Astrocyte of the cerebellum (primary cell): ENCODE measurements at regions not wholly inside any gene's neighbourhood (a gene's known extent, or its start where the extent isn't known, plus 50 kb on each side); places are given as distances from the start of the nearest gene placed in this dataset.

ENCODE experiments used
- DNase-seq: peaks from one replicate; pipeline ENCODE4 v3.0.0-alpha.2; 2011; ENCODE audit warnings: low read depth
- H3K4me3 ChIP-seq: 2 replicates; pipeline ENCODE4 v1.5.1; 2011; ENCODE audit warnings: mild to moderate bottlenecking, low read depth, low read length, moderate library complexity
- CTCF ChIP-seq: IDR thresholded peaks from 2 replicates; pipeline ENCODE4 v1.5.1; 2012; ENCODE audit warnings: low read length, low read depth, moderate library complexity, mild to moderate bottlenecking; ENCODE audit errors: missing control alignments
- in situ Hi-C: cut with HindIII; loops from 2 replicates; pipeline ENCODE4 v1.10.0; 2017; ENCODE audit warnings: low sequenced_read_pairs

GRCh38 chr10:29922892-29923291 lies 136.5 kb downstream of the JCAD start:
- DNase-seq: no peak
- no peak for TF ChIP-seq CTCF
- in situ Hi-C loops: no loop called here

GRCh38 chr10:29922226-29922625 lies 137.2 kb downstream of the JCAD start:
- in situ Hi-C loops: no loop called here
- no peak overlapping the region for H3K4me3 ChIP-seq
- TF ChIP-seq CTCF: no peak
- no peak for DNase-seq

More at GRCh38 chr10:29922892-29923291, 136.5 kb downstream of the JCAD start:
- H3K4me3 ChIP-seq: no peak overlapping the region

GRCh38 chr10:29921071-29921446 lies 138.3 kb downstream of the JCAD start:
- DNase-seq: no peak
- H3K4me3 ChIP-seq: no peak overlapping the region
- in situ Hi-C loops: no loop called here
- no peak for TF ChIP-seq CTCF

GRCh38 chr10:29920408-29921070 lies 138.8 kb downstream of the JCAD start:
- H3K4me3 ChIP-seq: no peak overlapping the region
- no peak for TF ChIP-seq CTCF
- DNase-seq: no peak
- in situ Hi-C loops: no loop called here

- no peak for DNase-seq
- TF ChIP-seq CTCF: no peak
- H3K4me3 ChIP-seq: no peak overlapping the region
- in situ Hi-C loops: no loop called here
These were observed 140.6 kb downstream of the JCAD start for GRCh38 chr10:29918623-29919400.

GRCh38 chr10:29917311-29917710 lies 142.1 kb downstream of the JCAD start:
- DNase-seq: no peak
- in situ Hi-C loops: no loop called here
- TF ChIP-seq CTCF: no peak
- H3K4me3 ChIP-seq: no peak overlapping the region
